Stimulated activated CD8-positive, alpha-beta memory T cell treated with anti-CD3 and anti-CD28 coated beads, Interleukin-12 subunit alpha, Interleukin-12 subunit beta, amount 100 ng/mL, for 1 hour (primary cell): ENCODE measurements at regions not wholly inside any gene's neighbourhood (a gene's known extent, or its start where the extent isn't known, plus 50 kb on each side); places are given as distances from the start of the nearest gene placed in this dataset.
A peak's percentile ranks its signal among the peaks of the same experiment; 100 is the strongest.

Source experiments
- DNase-seq: peaks from one replicate; pipeline ENCODE4 v3.0.0-alpha.2; 2020; ENCODE audit warnings: low read depth

GRCh38 chr11:128299132-128299726 is 288.1 kb downstream of the ETS1 start:
- no peak for DNase-seq

- no peak for DNase-seq
These were observed 289.1 kb downstream of the ETS1 start for GRCh38 chr11:128298271-128298670.

- no peak for DNase-seq
These were observed 289.6 kb downstream of the ETS1 start for GRCh38 chr11:128297805-128298204.

- no peak for DNase-seq
These were observed 290.2 kb downstream of the ETS1 start for GRCh38 chr11:128297091-128297651.

GRCh38 chr11:128294671-128295050 is 292.7 kb downstream of the ETS1 start:
- DNase-seq, result no peak

GRCh38 chr11:128294001-128294670 is 293.2 kb downstream of the ETS1 start:
- no peak for DNase-seq

GRCh38 chr11:128291835-128292234 is 295.5 kb downstream of the ETS1 start:
- peak; percentile 44 for DNase-seq

- DNase-seq, result no peak
These were observed 296.4 kb downstream of the ETS1 start for GRCh38 chr11:128291007-128291406.

GRCh38 chr11:128290106-128290840 is 297.1 kb downstream of the ETS1 start:
- DNase-seq, result peak; percentile 57

GRCh38 chr11:128289048-128289447 is 298.3 kb downstream of the ETS1 start:
- DNase-seq, result no peak

GRCh38 chr11:128288368-128288767 is 299.0 kb downstream of the ETS1 start:
- no peak for DNase-seq

GRCh38 chr11:128285321-128285720 is 302.0 kb downstream of the ETS1 start:
- no peak for DNase-seq

- no peak for DNase-seq
These were observed 302.7 kb downstream of the ETS1 start for GRCh38 chr11:128284634-128285033.

- DNase-seq, result no peak
These were observed 303.9 kb downstream of the ETS1 start for GRCh38 chr11:128283451-128283850.

- DNase-seq, result no peak
These were observed 305.3 kb downstream of the ETS1 start for GRCh38 chr11:128282053-128282452.

- no peak for DNase-seq
These were observed 307.5 kb downstream of the ETS1 start for GRCh38 chr11:128279866-128280265.

GRCh38 chr11:128273736-128274135 is 313.6 kb downstream of the ETS1 start:
- no peak for DNase-seq

GRCh38 chr11:128271401-128271800 is 316.0 kb downstream of the ETS1 start:
- DNase-seq, result no peak

GRCh38 chr11:128269466-128269865 is 317.9 kb downstream of the ETS1 start:
- DNase-seq, result no peak

- no peak for DNase-seq
These were observed 320.5 kb downstream of the ETS1 start for GRCh38 chr11:128266893-128267292.

- DNase-seq, result no peak
These were observed 324.7 kb downstream of the ETS1 start for GRCh38 chr11:128262463-128263345.

GRCh38 chr11:128261011-128261421 is 326.3 kb downstream of the ETS1 start:
- DNase-seq, result no peak
